ENCODE measurements at regions not wholly inside any gene's neighbourhood (a gene's known extent, or its start where the extent isn't known, plus 50 kb on each side); places are given as distances from the start of the nearest gene placed in this dataset.
A peak's percentile ranks its signal among the peaks of the same experiment; 100 is the strongest.
"Not testable (repeated sequence)": the region's sequence is repeated elsewhere in the genome, so short reads cannot be mapped to it uniquely, and the experiment has no call there.

DNA sequence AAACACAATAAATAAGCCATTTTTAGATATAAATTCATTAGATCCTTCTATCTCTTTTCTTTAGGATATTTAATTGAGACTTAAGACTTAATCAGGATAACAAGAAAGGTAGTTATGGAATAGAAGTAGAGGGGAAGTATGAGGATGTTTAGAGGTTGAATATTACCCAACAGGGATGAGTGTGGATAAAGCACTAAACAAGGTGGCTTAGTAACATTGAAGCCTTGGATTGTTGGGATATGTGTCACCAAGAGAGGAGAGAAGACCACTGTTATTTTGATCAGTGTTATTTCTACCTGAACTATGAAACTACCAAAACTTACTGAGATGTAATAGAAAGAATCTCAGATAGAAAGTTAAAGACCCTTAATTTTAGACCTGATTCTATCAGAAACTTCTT is 405.7 kb downstream of the PIK3C3 start:
- no peak for ATAC-seq (ENCODE audit: poor library complexity)
- DNase-seq, result no peak
- intact Hi-C loops (cut with DNase I), result no loop called here

DNA sequence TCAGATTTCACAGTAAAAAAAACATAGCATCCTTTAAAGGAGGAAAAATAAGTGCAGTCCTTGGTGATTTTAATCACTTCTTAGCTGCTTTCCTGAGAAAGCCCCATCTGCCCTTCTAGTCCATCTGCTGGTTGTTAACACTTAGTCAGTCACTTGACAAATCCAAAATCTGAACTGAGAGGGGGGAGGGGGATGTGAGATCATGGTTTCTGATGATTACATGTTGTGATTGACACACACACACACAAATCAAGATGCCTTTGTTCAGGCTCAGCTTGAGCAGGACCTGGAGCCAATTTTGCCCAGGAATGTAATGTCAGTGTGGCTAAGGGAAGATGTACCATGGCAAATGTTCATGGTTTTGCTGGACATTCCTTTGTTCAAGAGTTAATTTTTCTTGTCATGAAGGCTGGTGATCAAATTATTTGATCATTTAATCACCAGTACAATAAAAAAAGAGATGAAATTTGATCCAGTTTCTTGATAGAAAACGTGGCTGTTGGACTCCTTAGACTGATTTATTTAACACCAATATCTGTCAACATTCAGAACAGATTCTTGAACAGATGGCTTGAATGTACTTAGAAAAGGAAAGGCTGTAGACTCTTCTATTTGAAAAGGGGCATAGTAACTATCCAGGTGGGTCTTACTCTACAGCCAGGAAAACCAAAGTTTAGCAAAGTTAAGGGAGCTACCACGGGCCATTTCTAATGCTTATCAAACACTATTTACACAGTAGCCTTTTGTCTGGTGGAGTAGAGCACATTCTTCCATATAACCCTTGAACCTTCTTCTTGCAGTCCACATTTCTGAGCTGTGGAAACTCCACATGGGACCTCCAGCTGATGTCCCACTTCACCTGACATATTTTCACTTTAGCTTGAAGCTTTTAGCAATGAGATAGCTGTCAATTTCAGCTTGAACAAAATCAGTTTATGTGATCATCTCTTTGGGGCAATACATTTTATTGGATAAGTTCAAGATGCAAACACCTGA is 408.7 kb downstream of the PIK3C3 start:
- no peak for ATAC-seq (ENCODE audit: poor library complexity)
- intact Hi-C loops (cut with DNase I), result no loop called here
- DNase-seq, result no peak

DNA sequence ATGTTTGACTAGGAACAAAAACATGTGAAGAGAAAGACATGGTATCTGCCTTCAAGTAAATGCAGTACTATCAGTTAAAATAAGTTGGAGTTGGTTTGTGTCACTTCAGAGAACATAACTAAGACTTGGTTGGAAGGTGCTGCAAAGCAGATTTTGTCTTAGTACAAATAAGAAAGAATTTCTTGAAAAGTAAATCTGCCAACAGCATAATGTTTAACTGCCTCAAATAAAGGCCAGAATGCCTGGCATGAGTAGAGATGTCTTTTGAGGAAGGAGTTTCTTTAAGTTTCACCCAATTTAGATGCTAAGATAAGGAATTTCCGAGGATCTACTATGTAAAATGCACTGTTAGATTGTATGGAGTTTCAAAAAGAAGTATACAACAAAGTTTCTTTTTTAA is 409.7 kb downstream of the PIK3C3 start:
- no peak for ATAC-seq (ENCODE audit: poor library complexity)
- DNase-seq, result no peak
- intact Hi-C loops (cut with DNase I), result no loop called here

DNA sequence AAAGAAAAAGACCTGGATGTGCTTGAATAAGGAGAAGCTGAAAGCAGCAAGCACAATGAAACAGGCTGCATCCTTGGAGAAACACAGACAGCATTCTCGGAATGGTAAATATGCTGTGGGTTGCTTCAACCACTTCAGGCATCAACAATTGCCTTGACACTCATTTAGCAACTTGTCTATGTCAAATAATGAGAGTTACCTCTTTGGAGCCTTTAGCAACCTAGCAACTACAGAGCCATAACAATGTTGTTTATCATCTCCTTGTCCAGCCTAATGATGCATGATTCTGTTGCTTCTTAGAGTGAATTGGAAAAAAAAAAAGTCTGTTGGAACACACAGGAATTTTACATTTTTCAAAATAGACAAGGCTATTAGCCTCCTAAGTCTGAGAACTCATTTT is 410.6 kb downstream of the PIK3C3 start:
- no peak for DNase-seq
- no peak for ATAC-seq (ENCODE audit: poor library complexity)
- intact Hi-C loops (cut with DNase I), result no loop called here

DNA sequence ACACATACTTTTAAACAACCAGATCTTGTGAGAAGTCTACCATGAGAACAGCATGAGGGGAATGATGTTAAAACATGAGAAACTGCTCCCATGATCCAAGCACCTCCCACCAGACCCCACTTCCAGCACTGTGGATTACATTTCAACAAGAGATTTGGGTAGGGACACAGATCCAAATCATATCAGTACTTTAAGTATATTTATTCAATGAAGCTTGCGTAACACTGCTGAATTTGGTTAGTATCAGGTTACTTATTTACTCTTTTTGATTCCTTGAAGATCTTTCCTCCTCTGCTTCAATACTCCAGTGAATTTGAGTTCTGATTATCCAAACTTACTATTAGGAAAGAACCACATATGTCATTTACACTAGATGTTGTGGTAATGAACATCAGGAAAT is 418.6 kb downstream of the PIK3C3 start:
- intact Hi-C loops (cut with DNase I), result no loop called here
- ATAC-seq (ENCODE audit: poor library complexity), result no peak

DNA sequence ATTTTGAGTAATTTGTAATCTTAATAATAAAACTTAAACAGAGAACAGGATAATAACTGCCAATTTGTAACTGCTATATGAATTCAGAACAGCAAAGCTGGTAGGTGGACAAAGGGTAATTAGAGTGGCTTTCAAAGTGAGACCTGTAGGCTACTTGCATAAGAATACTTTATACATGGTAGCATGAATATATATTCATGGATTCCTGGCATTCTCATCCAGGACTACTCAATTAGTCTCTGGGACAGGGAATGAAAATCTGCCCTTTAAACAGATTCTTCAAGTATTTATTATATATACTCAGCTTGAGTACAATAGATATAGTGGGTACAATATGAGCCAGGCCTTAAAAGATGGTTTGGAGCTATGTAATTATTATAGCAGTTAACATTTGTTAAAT is 419.9 kb downstream of the PIK3C3 start:
- DNase-seq, result no peak
- ATAC-seq (ENCODE audit: poor library complexity), result no peak
- intact Hi-C loops (cut with DNase I), result no loop called here

More for the DNA sequence above, 418.6 kb downstream of the PIK3C3 start:
- DNase-seq, result no peak

DNA sequence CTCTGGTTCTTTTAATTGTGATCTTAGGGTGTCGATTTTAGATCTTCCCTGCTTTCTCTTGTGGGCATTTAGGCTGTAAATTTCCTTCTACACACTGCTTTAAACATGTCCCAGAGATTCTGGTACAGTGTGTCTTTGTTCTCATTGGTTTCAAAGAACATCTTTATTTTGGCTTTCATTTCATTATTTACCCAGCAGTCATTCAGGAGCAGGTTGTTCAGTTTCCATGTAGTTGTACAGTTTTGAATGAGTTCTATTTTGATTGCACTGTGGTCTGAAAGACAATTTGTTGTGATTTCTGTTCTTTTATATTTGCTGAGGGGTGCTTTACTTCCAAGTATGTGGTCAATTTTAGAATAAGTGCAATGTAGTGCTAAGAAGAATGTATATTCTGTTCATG is 423.8 kb downstream of the PIK3C3 start:
- DNase-seq; intact Hi-C loops (cut with DNase I); ATAC-seq (ENCODE audit: poor library complexity): not testable (repeated sequence)

DNA sequence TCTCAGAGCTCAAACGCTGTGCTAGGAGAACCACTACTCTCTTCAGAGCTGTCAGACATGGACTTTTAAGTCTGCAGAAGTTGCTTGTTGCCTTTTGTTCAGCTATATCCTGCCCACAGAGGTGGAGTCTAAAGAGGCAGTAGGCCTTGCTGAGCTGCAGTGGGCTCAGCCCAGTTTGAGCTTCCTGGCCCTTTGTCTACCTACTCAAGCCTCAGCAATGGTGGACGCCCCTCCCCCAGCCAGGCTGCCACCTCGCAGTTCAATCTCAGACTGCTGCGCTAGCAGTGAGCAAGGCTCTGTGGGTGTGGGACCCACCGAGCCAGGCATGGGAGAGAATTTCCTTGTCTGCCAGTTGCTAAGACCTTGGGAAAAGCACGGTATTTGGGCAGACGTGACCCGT is 426.2 kb downstream of the PIK3C3 start:
- ATAC-seq (ENCODE audit: poor library complexity); intact Hi-C loops (cut with DNase I): not testable (repeated sequence)
- DNase-seq, result peak; percentile 25

DNA sequence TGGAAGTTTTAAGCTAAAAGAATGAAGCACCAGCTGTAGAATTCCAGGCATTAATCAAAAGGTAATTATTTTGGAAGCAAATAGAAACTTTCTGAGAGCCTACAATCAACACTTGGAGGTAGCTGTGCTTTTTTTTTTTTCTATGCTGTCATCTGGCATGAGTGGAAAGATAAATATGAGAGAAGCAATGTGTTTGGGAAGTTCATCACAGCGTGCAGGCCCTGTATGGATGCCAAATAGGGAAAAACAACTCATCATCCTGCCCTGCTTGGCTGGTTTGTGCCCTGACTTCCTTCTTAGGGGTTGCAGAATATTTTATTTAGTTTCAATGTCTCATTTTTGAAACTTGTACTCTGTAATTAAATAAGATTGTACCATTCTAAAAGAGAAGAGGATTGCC is 437.4 kb downstream of the PIK3C3 start:
- ATAC-seq (ENCODE audit: poor library complexity) (no peak), DNase-seq (no peak)
- intact Hi-C loops (cut with DNase I), result no loop called here

DNA sequence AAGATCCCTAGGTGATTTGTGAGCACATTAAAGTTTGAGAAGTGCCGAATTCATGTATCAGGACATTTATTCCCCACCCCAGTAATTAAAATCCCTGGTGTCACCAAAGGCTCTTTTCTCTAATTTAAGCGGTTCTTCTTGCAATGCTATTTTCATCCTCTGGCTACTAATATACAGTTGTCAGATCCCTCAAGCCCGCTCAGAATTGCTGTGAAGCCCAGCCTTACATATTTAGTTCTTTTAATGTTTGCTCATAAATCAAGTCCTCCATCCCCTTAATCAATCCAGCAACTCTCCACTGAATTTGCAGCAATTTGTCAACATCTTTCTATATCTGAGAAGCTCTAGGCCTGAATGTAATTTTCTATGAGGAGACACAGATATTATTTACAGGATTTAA is 437.9 kb downstream of the PIK3C3 start:
- DNase-seq, result no peak
- intact Hi-C loops (cut with DNase I), result no loop called here
- no peak for ATAC-seq (ENCODE audit: poor library complexity)

DNA sequence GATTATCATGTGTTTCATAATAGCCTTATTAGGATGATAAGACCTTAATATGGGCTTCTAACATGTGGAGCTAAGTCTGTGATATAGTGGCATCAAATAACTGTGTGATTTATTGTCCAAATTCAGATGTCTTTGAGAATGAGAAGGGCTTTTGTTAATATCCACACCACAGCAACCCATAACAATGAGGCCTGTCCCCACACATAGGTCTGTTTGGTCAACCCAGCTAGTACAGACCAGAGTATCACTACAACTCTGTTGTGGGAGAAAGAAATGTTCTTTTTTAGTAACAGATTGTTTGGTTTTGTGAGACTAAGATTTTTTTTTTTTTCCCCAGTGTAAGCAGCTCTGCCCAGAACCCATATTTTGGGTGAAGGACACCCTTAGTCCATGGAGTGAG is 439.2 kb downstream of the PIK3C3 start:
- DNase-seq (no peak), ATAC-seq (ENCODE audit: poor library complexity) (no peak)
- intact Hi-C loops (cut with DNase I), result no loop called here

DNA sequence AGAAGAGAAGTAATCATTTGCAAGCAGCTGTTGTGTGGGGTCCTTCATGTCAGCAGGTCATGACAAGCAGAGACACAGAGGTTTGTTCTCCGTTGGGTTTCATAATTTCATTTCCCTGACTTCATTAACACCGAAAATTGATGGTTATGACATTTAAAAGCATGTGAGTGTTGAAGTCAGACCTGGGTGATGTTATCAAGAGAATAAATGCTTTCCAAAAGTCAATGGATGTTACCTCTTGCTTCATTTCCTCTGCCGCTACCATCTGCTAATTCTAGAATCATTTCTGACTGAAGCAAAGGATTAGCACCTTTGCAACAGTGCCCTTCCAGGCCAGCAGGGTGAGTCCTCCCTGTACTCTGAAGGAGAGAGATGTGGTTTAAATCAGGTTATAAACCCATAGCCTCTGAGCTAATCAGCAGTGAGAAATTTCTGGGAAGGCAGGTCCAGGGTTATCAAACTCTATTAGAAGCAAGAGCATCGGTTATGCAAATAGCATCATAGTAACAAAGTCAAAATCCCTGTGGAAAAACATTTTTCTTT is 446.2 kb downstream of the PIK3C3 start:
- intact Hi-C loops (cut with DNase I), result no loop called here
- no peak for DNase-seq
- ATAC-seq (ENCODE audit: poor library complexity), result no peak

DNA sequence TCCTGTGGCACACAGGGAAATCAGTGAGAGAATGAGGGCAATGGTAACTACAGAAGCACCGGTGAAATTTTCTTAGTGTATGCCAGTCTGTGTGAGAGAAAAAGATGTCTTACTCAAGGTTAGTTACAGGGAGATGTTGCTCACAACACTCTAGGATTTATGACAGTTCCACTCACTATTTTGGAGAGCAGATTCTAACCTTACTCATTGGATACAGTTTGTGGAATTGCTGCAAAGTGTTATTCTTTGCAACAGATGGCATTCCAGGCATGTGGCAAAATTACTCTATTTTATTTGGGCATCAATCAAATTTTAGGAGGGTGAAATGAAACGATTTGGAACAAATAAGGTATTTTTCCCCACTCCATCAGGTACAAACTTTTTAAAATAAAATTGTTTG is 449.1 kb downstream of the PIK3C3 start:
- ATAC-seq (ENCODE audit: poor library complexity) (no peak), DNase-seq (no peak)
- intact Hi-C loops (cut with DNase I), result no loop called here

DNA sequence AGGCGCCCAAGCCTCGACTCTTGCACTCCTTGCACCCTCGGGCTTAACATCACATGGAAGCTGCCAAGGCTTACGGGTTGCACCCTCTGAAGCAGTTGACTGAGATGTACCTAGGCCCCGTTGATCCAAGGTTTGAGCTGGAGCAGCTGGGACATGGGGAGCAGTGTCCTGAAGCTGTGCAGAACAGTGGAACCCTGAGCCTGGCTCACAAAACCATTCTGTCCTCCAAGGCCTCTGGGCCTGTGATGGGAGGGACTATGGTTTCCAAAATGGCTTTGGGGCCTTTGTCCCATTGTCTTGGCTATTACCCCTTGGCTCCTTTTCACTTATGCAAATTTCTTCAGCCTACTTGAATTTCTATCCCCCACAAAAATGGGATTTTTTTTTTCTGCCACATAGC is 454.0 kb downstream of the PIK3C3 start:
- intact Hi-C loops (cut with DNase I), result no loop called here
- DNase-seq, result no peak
- ATAC-seq (ENCODE audit: poor library complexity), result no peak

DNA sequence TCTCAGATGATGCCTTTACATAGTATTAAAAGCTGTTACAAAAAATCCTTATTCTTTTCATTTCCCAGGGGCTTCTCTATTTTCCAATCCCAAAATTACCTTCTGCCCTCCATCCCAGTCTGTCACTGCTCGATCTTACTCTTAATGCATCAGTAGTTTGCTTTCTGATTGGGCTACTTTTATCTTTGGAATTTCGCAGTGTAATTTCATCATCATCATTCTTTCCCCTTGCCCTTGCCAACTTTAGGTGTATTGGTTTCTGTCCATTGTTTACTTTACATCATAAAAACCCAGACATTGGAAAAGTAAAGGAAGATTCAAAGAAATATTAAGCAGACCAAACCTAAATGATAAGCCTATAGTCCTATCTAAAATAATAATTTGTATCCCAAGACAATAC is 457.2 kb downstream of the PIK3C3 start:
- DNase-seq (no peak), ATAC-seq (ENCODE audit: poor library complexity) (no peak)
- intact Hi-C loops (cut with DNase I), result no loop called here

DNA sequence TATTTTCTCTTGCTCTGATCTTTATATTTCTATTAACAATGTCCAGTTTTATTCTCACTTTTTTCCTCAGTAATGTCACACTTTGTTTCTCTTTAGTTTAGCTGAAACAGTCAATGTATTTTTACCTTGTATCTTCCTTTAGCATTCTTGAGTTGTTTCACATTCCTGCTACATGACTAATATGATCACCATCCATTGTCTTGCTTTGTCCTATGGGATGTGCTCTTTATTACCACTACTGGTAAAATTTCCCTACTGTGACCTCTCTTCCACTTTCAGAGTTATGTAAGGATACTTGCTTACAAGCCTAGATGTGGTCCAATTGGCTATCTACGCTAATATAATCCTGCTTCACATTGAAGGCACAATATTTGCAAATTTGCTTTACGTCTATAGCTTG is 457.9 kb downstream of the PIK3C3 start:
- DNase-seq, result no peak
- intact Hi-C loops (cut with DNase I), result no loop called here
- ATAC-seq (ENCODE audit: poor library complexity), result no peak

DNA sequence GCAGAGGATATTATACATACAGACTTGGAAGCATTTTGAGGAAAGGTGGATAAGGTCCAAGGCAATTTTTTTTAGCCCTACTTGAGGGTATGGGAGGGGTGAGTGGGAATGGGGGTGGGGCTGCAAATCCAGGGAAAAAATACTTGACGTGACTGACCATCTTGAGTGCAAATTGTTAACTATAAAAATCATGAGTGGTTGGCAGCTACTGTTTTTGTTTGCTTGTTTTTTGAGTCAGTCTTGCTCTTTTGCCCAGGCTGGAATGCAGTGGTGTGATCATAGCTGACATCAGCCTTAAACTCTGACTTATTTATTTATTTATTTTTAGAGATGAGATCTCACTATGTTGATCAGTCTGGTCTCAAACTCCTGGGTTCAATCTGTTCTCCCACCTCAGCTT is 458.8 kb downstream of the PIK3C3 start:
- intact Hi-C loops (cut with DNase I), result no loop called here
- DNase-seq (no peak), ATAC-seq (ENCODE audit: poor library complexity) (no peak)

DNA sequence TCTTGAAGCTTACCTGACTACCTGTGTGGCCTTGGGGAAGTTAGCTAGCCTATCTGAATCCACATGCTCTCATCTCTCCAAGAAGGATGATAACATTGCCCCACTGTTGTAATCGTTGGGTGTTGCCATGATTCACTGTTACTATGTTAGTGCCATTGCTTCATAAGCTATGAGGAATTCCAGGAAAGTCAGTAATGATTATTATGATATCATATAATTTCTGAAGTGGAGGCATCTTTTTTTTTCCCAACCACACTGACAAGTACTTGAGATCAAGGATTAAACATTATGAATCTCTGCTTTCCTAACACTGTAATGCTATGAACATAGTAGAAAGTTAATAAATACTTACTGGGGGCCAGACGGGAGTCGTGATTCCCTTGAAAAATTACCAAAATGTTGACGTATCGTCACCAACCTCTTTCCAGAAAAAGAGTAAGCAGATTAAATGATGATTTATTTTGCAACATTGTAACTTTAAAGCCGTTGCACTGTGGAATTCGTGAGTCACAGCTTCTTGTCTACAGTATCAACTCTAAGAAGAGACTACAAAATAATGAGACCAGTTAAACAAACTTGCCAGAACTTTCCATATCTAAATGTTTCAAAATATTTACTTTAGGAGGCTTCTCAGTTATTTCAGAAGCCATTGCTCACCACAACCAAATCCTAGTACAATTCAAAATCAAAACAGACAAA is 459.9 kb downstream of the PIK3C3 start:
- ATAC-seq (ENCODE audit: poor library complexity) (peak; percentile 68), DNase-seq (no peak)
- intact Hi-C loops (cut with DNase I), result no loop called here

DNA sequence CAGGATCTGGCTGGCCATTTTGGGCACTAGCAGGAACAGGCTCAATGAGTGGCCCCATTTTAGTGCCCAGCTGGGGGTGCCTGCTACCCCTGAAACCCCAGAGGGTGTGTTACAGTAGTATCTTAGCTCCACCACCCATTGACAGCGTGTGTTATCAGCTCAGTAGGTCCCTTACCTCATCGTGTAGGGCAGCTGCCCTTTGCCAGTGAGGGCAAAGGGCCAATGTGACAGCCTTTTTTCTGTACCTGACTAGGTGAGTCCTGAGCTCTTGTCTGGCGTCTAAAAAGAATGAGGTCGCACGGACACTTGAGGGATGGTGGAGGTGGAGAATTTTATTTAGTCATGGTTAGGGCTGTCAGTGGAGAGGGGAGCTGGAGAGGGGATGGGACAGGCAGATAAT is 462.2 kb downstream of the PIK3C3 start:
- DNase-seq (no peak), ATAC-seq (ENCODE audit: poor library complexity) (no peak)
- intact Hi-C loops (cut with DNase I), result no loop called here

DNA sequence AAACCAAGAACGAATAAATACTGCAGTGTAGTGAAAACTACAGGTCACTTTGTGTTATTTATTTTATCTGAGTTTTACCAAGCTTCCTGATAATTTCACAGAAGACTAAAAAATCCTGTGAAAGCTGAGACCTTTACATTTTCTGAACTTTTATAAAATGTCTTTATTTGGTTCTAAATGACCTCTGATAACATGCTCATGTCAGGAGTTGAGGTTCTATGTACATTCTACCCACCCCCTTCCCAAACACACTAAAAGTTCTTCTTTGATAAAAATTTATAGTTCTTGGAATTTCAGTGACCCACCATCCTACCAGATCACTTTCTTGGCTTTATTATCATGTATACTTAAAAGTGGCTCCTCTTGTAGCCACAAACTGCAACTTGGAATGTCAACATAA is 463.1 kb downstream of the PIK3C3 start:
- DNase-seq (no peak), ATAC-seq (ENCODE audit: poor library complexity) (no peak)
- intact Hi-C loops (cut with DNase I), result no loop called here
